ENCODE measurements at regions not wholly inside any gene's neighbourhood (a gene's known extent, or its start where the extent isn't known, plus 50 kb on each side); places are given as distances from the start of the nearest gene placed in this dataset.
"Not testable (repeated sequence)": the region's sequence is repeated elsewhere in the genome, so short reads cannot be mapped to it uniquely, and the experiment has no call there.

DNA sequence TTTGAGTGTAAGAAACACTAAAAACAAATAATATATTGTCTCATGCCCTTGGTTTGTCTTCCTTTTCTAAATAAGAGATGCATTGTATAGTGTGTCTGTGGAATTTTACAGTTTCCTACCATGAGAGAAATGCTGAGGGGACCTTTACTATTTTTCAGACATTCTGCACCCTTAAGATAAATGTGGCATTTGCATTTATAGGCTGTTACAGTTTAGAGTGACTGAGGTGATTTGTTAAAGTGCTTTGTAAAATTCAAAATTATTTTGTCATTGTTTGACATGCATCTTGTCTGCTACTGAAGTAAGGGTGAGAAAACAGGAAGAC, 78.9 kb upstream of the ZSWIM2 start:
- DNase-seq (ENCODE audit: low read depth, low spot score), result no peak

DNA sequence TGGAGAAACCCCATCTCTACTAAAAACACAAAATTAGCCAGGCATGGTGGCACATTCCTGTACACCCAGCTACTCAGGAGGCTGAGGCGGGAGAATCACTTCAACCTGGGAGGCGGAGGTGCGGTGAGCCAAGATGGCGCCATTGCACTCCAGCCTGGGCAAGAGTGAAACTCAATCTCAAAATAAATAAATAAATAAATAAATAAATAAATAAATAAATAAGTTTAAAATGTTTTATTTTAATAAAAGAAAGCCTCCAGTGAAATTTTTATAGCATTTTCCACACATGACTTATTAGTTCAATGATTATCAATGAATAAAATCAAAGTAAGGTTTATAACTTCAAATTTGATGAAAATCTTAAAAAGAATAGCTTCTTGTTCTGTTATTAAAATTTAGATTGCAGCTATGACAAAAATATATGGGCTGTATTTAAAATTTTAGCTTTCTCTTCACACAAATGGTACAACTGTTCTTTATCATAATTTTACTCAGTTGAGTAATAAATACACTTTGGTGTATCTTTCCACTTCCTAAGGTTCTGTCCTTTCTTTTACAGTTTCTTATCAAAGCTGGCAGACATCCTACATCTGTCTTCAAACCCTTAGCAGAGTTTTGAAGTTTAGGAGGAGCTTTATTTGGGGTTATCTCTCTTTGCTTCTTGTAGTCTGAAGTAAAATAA, 78.4 kb upstream of the ZSWIM2 start:
- DNase-seq (ENCODE audit: low read depth, low spot score), result no peak

DNA sequence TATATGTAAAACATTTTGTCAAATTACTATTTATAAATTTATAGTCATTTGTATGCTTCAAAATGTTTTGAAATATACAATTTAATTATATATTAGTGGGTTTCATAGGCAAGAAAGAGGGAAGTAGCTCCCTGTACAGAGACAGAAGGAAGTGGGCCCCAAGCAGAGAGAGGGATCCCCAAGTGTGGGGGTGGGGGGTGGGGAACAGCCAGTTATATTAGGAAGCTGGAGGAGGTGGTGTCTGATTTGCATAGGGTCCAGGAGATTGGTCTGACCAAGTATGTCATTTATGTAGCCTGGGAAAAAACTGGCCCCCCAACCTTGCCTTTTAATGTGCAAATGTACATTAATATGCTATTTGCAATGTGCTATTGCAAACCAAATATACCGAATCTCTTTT, 76.5 kb upstream of the ZSWIM2 start:
- no peak for DNase-seq (ENCODE audit: low read depth, low spot score)

DNA sequence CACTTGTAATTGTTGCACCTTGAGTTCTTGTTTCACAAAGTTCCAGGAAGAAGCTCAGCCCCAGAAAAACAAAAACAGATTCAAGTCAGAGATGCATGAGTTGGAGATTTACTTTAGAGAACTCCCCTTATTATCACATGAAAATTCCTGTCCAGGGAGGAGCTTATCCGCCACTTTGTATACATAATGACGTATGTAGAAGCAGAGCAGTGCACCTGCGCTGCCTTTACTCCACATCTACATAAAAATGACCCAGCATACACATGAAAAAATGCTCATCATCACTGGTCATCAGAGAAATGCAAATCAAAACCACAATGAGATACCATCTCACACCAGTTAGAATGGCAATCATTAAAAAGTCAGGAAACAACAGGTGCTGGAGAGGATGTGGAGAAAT, 73.3 kb upstream of the ZSWIM2 start:
- not testable (repeated sequence) for DNase-seq (ENCODE audit: low read depth, low spot score)

DNA sequence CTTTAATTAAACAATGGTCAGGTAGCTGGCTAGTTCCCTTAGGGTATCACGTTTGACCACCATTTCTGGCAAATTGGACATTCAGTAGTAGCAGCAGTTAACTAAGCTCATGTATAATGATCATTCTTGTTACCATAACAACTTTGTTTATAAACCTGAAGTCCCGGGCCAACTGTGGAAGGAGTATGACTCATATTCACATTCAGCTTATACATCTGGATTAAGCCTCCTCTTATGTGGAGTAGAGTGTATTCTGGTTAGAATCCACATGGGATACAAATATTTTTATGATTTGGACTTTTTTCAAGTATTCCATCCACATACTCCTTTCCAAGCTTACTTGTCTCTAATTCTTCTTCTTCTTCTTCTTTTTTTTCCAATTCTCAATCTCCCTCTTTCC, 70.3 kb upstream of the ZSWIM2 start:
- no peak for DNase-seq (ENCODE audit: low read depth, low spot score)

DNA sequence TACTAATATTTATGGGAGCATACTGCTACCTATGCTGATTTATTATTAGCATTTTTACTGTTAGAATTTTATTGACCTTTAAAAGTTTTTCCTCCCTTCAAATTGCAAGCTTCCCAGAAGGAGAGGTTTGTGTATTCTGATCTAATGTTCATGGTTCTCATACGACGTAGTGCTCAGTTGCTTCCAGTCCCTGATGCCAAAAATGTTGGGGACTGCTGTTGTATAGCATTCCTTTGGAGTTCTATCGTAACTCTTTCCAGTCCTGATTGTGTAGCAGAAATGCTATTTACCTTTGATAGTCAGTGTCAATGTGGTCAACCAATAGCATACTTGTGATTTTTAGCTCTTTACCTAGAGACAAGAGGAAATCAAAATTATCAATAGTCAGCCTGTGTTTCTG, 69.5 kb upstream of the ZSWIM2 start:
- DNase-seq (ENCODE audit: low read depth, low spot score), result no peak

DNA sequence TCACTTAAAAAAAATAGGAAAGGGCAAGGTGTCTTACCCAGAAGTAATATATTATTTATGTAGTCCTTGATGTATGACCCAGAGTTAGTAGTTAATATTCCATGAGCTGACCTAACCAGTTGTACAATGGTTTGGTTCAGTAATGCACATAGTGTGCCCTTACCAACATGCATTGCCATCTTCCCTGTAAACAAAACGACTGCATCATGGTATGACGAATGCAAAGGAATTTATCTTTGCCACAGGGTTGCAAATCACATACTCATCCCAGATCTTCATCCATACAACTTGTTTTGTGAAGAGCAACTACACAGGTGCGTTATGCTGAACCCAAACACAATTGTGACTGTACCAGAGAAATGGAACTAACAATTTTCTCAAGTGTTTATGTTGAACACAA, 68.9 kb upstream of the ZSWIM2 start:
- no peak for DNase-seq (ENCODE audit: low read depth, low spot score)

DNA sequence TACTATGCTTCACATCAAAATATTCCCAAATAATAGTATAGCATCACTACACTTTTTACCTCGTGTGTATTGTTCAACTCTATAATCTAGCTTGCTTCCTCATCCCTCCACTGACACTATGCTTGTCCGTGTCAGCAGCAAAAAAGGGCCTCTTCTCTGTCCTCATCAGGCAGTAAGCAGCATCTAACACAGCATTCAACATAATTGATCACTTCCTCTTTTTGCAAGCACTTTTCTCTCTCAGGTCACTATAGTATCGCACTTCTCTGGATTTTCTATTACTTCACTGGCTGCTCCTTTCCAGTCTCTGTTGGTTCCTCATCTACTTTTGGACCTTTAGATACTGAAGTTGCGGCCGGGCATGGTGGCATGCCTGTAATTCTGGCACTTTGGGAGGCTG, 64.9 kb upstream of the ZSWIM2 start:
- no peak for DNase-seq (ENCODE audit: low read depth, low spot score)

DNA sequence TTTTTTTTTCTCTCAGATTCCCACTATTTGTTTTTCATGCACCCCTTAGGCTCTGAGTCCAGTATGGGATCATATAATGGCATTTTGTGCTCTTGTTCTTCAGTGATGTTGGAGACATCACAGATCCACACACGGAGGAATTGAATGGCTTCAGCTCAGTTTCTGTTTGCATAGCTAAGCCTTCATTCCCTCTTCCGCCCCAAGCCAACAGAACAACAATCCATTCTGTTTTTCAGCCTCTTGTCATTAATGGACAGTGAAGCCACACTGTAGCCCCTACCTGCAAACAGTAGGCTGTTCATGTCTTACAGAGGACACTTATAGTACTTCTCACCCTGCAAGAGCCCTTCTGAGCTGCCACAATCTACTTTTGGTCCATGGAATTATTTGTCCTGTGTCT, 64.0 kb upstream of the ZSWIM2 start:
- no peak for DNase-seq (ENCODE audit: low read depth, low spot score)

DNA sequence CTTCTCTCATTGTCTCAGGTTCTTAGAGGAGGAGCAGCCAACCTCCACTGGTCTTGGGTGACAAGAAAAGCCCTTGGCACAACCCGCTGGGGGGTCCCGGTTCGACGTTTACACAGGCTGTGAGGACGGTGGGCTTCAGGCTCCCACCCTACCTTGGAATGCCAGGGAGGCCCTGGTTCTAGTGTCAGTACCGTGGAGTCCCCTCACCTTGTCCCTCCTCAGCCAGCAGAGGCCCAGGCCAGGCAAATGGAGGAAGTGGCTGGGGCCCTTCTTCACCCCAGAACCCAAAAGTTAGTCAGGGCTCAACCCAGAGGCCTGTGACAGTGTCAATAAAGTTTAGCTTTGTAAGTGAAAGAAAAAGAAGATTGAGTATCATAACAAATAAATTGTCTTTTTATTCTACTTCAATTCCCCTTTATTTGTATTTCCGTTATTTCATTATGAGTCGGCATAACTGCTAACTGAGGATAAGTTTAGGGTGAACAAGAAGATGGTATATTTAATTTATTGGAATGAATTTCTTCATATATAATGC, 62.6 kb upstream of the ZSWIM2 start:
- DNase-seq (ENCODE audit: low read depth, low spot score), result no peak

DNA sequence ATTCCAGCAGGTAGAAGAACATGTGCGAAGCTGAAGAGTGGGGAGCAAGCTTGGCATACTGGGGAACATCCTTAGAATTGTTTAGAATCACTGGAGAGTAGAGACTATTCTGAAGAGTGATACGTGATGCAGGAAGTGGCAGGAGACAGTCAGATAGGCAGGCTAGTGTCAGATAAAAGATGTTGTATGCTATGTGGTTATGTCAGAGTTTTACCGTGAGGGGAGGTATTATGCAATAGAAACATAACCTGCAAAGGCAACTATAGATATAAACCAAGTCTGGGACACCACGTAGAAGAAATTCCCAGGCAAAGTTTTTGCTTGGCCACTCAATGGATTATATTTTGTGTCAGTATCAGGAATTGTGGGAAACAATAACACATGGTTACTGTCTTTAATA, 62.0 kb upstream of the ZSWIM2 start:
- no peak for DNase-seq (ENCODE audit: low read depth, low spot score)

DNA sequence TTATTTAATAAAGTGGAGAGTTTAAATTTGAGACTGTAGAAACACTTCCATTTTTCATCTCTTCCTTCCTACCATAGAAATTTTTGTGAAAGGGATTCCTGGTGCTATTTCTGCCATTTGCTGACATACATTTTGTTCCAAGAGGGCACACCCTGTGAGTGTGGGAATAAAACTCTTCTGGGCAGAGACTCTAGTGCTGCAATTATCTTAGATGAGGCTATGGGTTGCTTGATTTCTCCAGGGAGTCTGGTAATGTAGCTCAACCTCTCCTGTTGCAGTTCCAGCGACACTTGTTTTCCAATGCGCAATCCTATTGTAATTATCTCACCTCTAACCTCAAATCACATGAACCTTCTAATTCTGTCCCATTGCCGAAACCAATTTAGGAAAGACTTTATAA, 60.1 kb upstream of the ZSWIM2 start:
- no peak for DNase-seq (ENCODE audit: low read depth, low spot score)

DNA sequence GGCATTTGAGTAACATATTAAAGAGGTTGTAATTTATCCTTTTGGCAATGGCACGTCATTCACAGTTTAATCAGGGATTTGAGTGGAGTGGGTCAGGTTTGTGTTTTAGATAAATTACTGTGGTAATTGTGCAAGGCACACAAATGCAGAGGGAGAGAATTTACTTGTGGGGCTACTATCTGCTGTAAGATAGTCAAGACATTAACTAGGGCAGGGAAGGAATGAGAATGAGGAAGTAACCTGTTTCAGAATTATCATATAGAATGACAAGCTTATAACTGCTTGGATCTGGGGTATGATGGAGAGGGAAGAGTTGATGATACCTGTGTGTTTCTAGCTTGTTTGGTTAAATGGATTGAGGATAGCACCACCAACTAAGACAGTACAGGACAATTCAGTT, 58.9 kb upstream of the ZSWIM2 start:
- no peak for DNase-seq (ENCODE audit: low read depth, low spot score)

DNA sequence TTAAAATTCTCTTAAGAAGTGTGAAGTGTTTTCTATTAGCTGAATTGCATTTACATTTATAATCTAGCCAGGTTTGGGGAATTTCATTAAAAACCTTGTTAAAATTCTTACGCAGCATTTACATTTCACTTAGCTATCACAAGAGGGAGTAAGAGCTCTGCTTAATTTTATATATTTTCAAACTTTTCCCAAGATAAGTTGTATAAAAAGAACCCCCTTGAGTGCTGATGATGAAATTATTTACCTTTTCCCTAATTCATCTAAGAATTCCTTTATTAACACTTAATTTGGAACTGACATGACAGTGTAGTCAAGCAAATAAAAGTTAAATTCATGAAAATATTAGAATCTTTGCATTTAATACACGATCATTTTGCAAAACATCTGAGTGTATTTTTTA, 54.2 kb upstream of the ZSWIM2 start:
- DNase-seq (ENCODE audit: low read depth, low spot score), result no peak

Data from iPS DF 19.7 (cell line).